ENCODE measurements at regions not wholly inside any gene's neighbourhood (a gene's known extent, or its start where the extent isn't known, plus 50 kb on each side); places are given as distances from the start of the nearest gene placed in this dataset.

GRCh38 chr3:28933337-28933736 is 347.5 kb upstream of the RBMS3 start:
- DNase-seq: no peak
- intact Hi-C loops (cut with DNase I, micrococcal nuclease): loop anchor here in 1 of 2 experiments (10.0 kb wide), 1 partner anchor 251 kb away; no protein-coding TSS in a partner anchor
- ChIA-PET CTCF (interaction anchor here (0.6 kb wide), 1 partner anchor 448 kb away, joined by 3 read pairs; no protein-coding TSS in a partner anchor), POLR2A (no interaction called here)
- Mint-ChIP-seq H3K4me1 (peaks cover 21% of the 10 kb centered on the region), H3K9me3 (ENCODE audit: low read depth) (no peaks in the 10 kb centered on the region), H3K4me3 (no peak overlapping the region), H3K27ac (no peak overlapping the region), H3K36me3 (ENCODE audit: low read depth) (no peaks in the 10 kb centered on the region), H3K27me3 (peaks cover 4% of the 10 kb centered on the region)
- no peak for ATAC-seq

GRCh38 chr3:28934126-28934813 is 346.6 kb upstream of the RBMS3 start:
- intact Hi-C loops (cut with DNase I, micrococcal nuclease): loop anchor here in 1 of 2 experiments (10.0 kb wide), 1 partner anchor 251 kb away; no protein-coding TSS in a partner anchor
- Mint-ChIP-seq H3K4me1 (peaks cover 21% of the 10 kb centered on the region), H3K4me3 (no peak overlapping the region), H3K9me3 (ENCODE audit: low read depth) (no peaks in the 10 kb centered on the region), H3K36me3 (ENCODE audit: low read depth) (no peaks in the 10 kb centered on the region), H3K27ac (no peak overlapping the region), H3K27me3 (peaks cover 5% of the 10 kb centered on the region)
- ATAC-seq (peak; percentile 27), DNase-seq (no peak)
- ChIA-PET CTCF (interaction anchor here (0.6 kb wide), 1 partner anchor 447 kb away, joined by 3 read pairs; no protein-coding TSS in a partner anchor), POLR2A (no interaction called here)

GRCh38 chr3:28935146-28935545 is 345.7 kb upstream of the RBMS3 start:
- H3K27ac Mint-ChIP-seq: peak overlapping the region; percentile 59
- no peak overlapping the region for H3K4me3 Mint-ChIP-seq
- peaks cover 5% of the 10 kb centered on the region for H3K27me3 Mint-ChIP-seq
- intact Hi-C loops (cut with DNase I, micrococcal nuclease): loop anchor here (5.0 to 10.0 kb wide), 2 partner anchors 250 to 347 kb away; partner anchors contain the start of gene RBMS3 (in 1 of the 2)
- no peaks in the 10 kb centered on the region for H3K36me3 Mint-ChIP-seq (ENCODE audit: low read depth)
- peak; percentile 13 for DNase-seq
- ATAC-seq: peak; percentile 73
- H3K4me1 Mint-ChIP-seq: peaks cover 25% of the 10 kb centered on the region
- CTCF ChIA-PET: interaction anchor here (0.8 kb wide), 1 partner anchor 18 kb away, joined by 3 read pairs; no protein-coding TSS in a partner anchor
- H3K9me3 Mint-ChIP-seq (ENCODE audit: low read depth): no peaks in the 10 kb centered on the region
- POLR2A ChIA-PET: interaction anchor here (0.7 kb wide), 1 partner anchor 93 kb away, joined by 9 read pairs; no protein-coding TSS in a partner anchor

GRCh38 chr3:28936154-28936553 is 344.7 kb upstream of the RBMS3 start:
- ATAC-seq (no peak), DNase-seq (no peak)
- intact Hi-C loops (cut with DNase I, micrococcal nuclease): loop anchor here (5.0 to 10.0 kb wide), 2 partner anchors 249 to 346 kb away; partner anchors contain the start of gene RBMS3 (in 1 of the 2)
- Mint-ChIP-seq H3K4me3 (no peak overlapping the region), H3K27ac (no peak overlapping the region), H3K27me3 (peaks cover 5% of the 10 kb centered on the region), H3K9me3 (ENCODE audit: low read depth) (no peaks in the 10 kb centered on the region), H3K36me3 (ENCODE audit: low read depth) (no peaks in the 10 kb centered on the region), H3K4me1 (peaks cover 34% of the 10 kb centered on the region)
- POLR2A ChIA-PET: no interaction called here
- CTCF ChIA-PET: interaction anchor here (0.8 kb wide), 1 partner anchor 17 kb away, joined by 3 read pairs; no protein-coding TSS in a partner anchor

GRCh38 chr3:28940530-28940929 is 340.3 kb upstream of the RBMS3 start:
- intact Hi-C loops (cut with DNase I, micrococcal nuclease): no loop called here

GRCh38 chr3:28940994-28941393 is 339.9 kb upstream of the RBMS3 start:
- POLR2A ChIA-PET: no interaction called here
- H3K4me3 Mint-ChIP-seq: no peak overlapping the region
- intact Hi-C loops (cut with DNase I, micrococcal nuclease): no loop called here
- H3K4me1 Mint-ChIP-seq: peaks cover 16% of the 10 kb centered on the region
- DNase-seq (no peak), ATAC-seq (no peak)
- no peaks in the 10 kb centered on the region for H3K9me3 Mint-ChIP-seq (ENCODE audit: low read depth)
- no peak overlapping the region for H3K27ac Mint-ChIP-seq
- H3K36me3 Mint-ChIP-seq (ENCODE audit: low read depth): no peaks in the 10 kb centered on the region
- peaks cover 7% of the 10 kb centered on the region for H3K27me3 Mint-ChIP-seq
- CTCF ChIA-PET: no interaction called here

More at GRCh38 chr3:28940530-28940929, 340.3 kb upstream of the RBMS3 start:
- no peaks in the 10 kb centered on the region for H3K36me3 Mint-ChIP-seq (ENCODE audit: low read depth)
- H3K27ac Mint-ChIP-seq: no peak overlapping the region
- CTCF ChIA-PET: no interaction called here
- DNase-seq: no peak
- no peak overlapping the region for H3K4me3 Mint-ChIP-seq
- POLR2A ChIA-PET: no interaction called here
- peak; percentile 49 for ATAC-seq
- no peaks in the 10 kb centered on the region for H3K9me3 Mint-ChIP-seq (ENCODE audit: low read depth)
- peaks cover 20% of the 10 kb centered on the region for H3K4me1 Mint-ChIP-seq
- peaks cover 7% of the 10 kb centered on the region for H3K27me3 Mint-ChIP-seq

GRCh38 chr3:28947061-28947460 is 333.8 kb upstream of the RBMS3 start:
- Mint-ChIP-seq H3K4me3 (no peak overlapping the region), H3K4me1 (no peaks in the 10 kb centered on the region), H3K36me3 (ENCODE audit: low read depth) (no peaks in the 10 kb centered on the region), H3K9me3 (ENCODE audit: low read depth) (no peaks in the 10 kb centered on the region), H3K27me3 (peaks cover 2% of the 10 kb centered on the region), H3K27ac (no peak overlapping the region)
- ChIA-PET POLR2A (no interaction called here), CTCF (no interaction called here)
- DNase-seq: no peak
- intact Hi-C loops (cut with DNase I, micrococcal nuclease): no loop called here
- no peak for ATAC-seq

- CTCF ChIA-PET: no interaction called here
- Mint-ChIP-seq H3K4me1 (no peaks in the 10 kb centered on the region), H3K9me3 (ENCODE audit: low read depth) (no peaks in the 10 kb centered on the region), H3K4me3 (no peak overlapping the region), H3K36me3 (ENCODE audit: low read depth) (no peaks in the 10 kb centered on the region), H3K27ac (no peak overlapping the region), H3K27me3 (peaks cover 2% of the 10 kb centered on the region)
- intact Hi-C loops (cut with DNase I, micrococcal nuclease): no loop called here
- POLR2A ChIA-PET: no interaction called here
- no peak for ATAC-seq
- DNase-seq: no peak
Measured at GRCh38 chr3:28947751-28948150, 333.1 kb upstream of the RBMS3 start.

- Mint-ChIP-seq H3K27ac (no peak overlapping the region), H3K9me3 (ENCODE audit: low read depth) (no peaks in the 10 kb centered on the region), H3K4me3 (no peak overlapping the region), H3K36me3 (ENCODE audit: low read depth) (no peaks in the 10 kb centered on the region), H3K4me1 (no peaks in the 10 kb centered on the region), H3K27me3 (peaks cover 2% of the 10 kb centered on the region)
- POLR2A ChIA-PET: no interaction called here
- no peak for DNase-seq
- intact Hi-C loops (cut with DNase I, micrococcal nuclease): no loop called here
- ATAC-seq: no peak
- CTCF ChIA-PET: no interaction called here
Measured at GRCh38 chr3:28948685-28949084, 332.2 kb upstream of the RBMS3 start.

- H3K36me3 Mint-ChIP-seq (ENCODE audit: low read depth): no peaks in the 10 kb centered on the region
Measured at GRCh38 chr3:28949580-28949979, 331.3 kb upstream of the RBMS3 start.

GRCh38 chr3:28950614-28951013 is 330.3 kb upstream of the RBMS3 start:
- DNase-seq: no peak
- Mint-ChIP-seq H3K27me3 (no peaks in the 10 kb centered on the region), H3K27ac (no peak overlapping the region), H3K4me3 (no peak overlapping the region), H3K9me3 (ENCODE audit: low read depth) (no peaks in the 10 kb centered on the region), H3K36me3 (ENCODE audit: low read depth) (no peaks in the 10 kb centered on the region), H3K4me1 (no peaks in the 10 kb centered on the region)
- no peak for ATAC-seq
- ChIA-PET POLR2A (no interaction called here), CTCF (no interaction called here)
- intact Hi-C loops (cut with DNase I, micrococcal nuclease): no loop called here

More at GRCh38 chr3:28949580-28949979, 331.3 kb upstream of the RBMS3 start:
- intact Hi-C loops (cut with DNase I, micrococcal nuclease): no loop called here
- CTCF ChIA-PET: no interaction called here
- POLR2A ChIA-PET: no interaction called here
- H3K27ac Mint-ChIP-seq: no peak overlapping the region
- H3K4me3 Mint-ChIP-seq: no peak overlapping the region
- H3K4me1 Mint-ChIP-seq: no peaks in the 10 kb centered on the region
- no peak for ATAC-seq
- H3K27me3 Mint-ChIP-seq: no peaks in the 10 kb centered on the region
- H3K9me3 Mint-ChIP-seq (ENCODE audit: low read depth): no peaks in the 10 kb centered on the region
- DNase-seq: no peak

GRCh38 chr3:28951772-28952556 is 328.9 kb upstream of the RBMS3 start:
- no peak for DNase-seq
- intact Hi-C loops (cut with DNase I, micrococcal nuclease): no loop called here
- H3K9me3 Mint-ChIP-seq (ENCODE audit: low read depth): no peaks in the 10 kb centered on the region
- H3K4me1 Mint-ChIP-seq: no peaks in the 10 kb centered on the region
- ChIA-PET POLR2A (no interaction called here), CTCF (no interaction called here)
- no peak for ATAC-seq
- no peak overlapping the region for H3K4me3 Mint-ChIP-seq
- H3K27me3 Mint-ChIP-seq: no peaks in the 10 kb centered on the region
- no peaks in the 10 kb centered on the region for H3K36me3 Mint-ChIP-seq (ENCODE audit: low read depth)
- H3K27ac Mint-ChIP-seq: no peak overlapping the region
